ENCODE measurements at regions not wholly inside any gene's neighbourhood (a gene's known extent, or its start where the extent isn't known, plus 50 kb on each side); places are given as distances from the start of the nearest gene placed in this dataset.
A peak's percentile ranks its signal among the peaks of the same experiment; 100 is the strongest.
"Not testable (repeated sequence)": the region's sequence is repeated elsewhere in the genome, so short reads cannot be mapped to it uniquely, and the experiment has no call there.

- H3K4me3 ChIP-seq (ENCODE audit: low read depth, low read length): no peak overlapping the region
- TF ChIP-seq CTCF (IDR thresholded peaks at IDR 0.05; ENCODE audit: low read depth, low read length) (no peak), MAX (IDR thresholded peaks at IDR 0.05; ENCODE audit: low read depth, low read length) (no peak), POLR2A (IDR thresholded peaks at IDR 0.05; ENCODE audit: extremely low read depth, insufficient read length) (no peak), MYC (IDR thresholded peaks at IDR 0.05; ENCODE audit: low read depth, low read length) (no peak)
These were observed 303.0 kb upstream of the STAC start for GRCh38 chr3:36077320-36077719.

GRCh38 chr3:36082958-36083357, 297.3 kb upstream of the STAC start:
- not testable (repeated sequence) for DNase-seq (ENCODE audit: low read depth); H3K4me3 ChIP-seq (ENCODE audit: low read depth, low read length)

More at GRCh38 chr3:36077320-36077719, 303.0 kb upstream of the STAC start:
- no peak for DNase-seq (ENCODE audit: low read depth)

GRCh38 chr3:36095238-36095637, 285.1 kb upstream of the STAC start:
- no peak for DNase-seq (ENCODE audit: low read depth)

GRCh38 chr3:36097209-36097608, 283.1 kb upstream of the STAC start:
- DNase-seq (ENCODE audit: low read depth): no peak
- TF ChIP-seq MYC (IDR thresholded peaks at IDR 0.05; ENCODE audit: low read depth, low read length): no peak
- no peak for TF ChIP-seq CTCF (IDR thresholded peaks at IDR 0.05; ENCODE audit: low read depth, low read length)
- TF ChIP-seq POLR2A (IDR thresholded peaks at IDR 0.05; ENCODE audit: extremely low read depth, insufficient read length): no peak
- H3K4me3 ChIP-seq (ENCODE audit: low read depth, low read length): no peak overlapping the region

More at GRCh38 chr3:36095238-36095637, 285.1 kb upstream of the STAC start:
- TF ChIP-seq MAX (IDR thresholded peaks at IDR 0.05; ENCODE audit: low read depth, low read length) (no peak), CTCF (IDR thresholded peaks at IDR 0.05; ENCODE audit: low read depth, low read length) (no peak)
- no peak overlapping the region for H3K4me3 ChIP-seq (ENCODE audit: low read depth, low read length)

- TF ChIP-seq MYC (IDR thresholded peaks at IDR 0.05; ENCODE audit: low read depth, low read length) (no peak), POLR2A (IDR thresholded peaks at IDR 0.05; ENCODE audit: extremely low read depth, insufficient read length) (no peak), CTCF (IDR thresholded peaks at IDR 0.05; ENCODE audit: low read depth, low read length) (no peak), MAX (IDR thresholded peaks at IDR 0.05; ENCODE audit: low read depth, low read length) (no peak)
- no peak overlapping the region for H3K4me3 ChIP-seq (ENCODE audit: low read depth, low read length)
- DNase-seq (ENCODE audit: low read depth): no peak
These were observed 266.0 kb upstream of the STAC start for GRCh38 chr3:36114353-36114752.

GRCh38 chr3:36124118-36124796, 256.0 kb upstream of the STAC start:
- H3K4me3 ChIP-seq (ENCODE audit: low read depth, low read length): no peak overlapping the region
- peak; percentile 9 for DNase-seq (ENCODE audit: low read depth)
- no peak for TF ChIP-seq MYC (IDR thresholded peaks at IDR 0.05; ENCODE audit: low read depth, low read length)
- TF ChIP-seq POLR2A (IDR thresholded peaks at IDR 0.05; ENCODE audit: extremely low read depth, insufficient read length): no peak
- TF ChIP-seq MAX (IDR thresholded peaks at IDR 0.05; ENCODE audit: low read depth, low read length): no peak
- TF ChIP-seq CTCF (IDR thresholded peaks at IDR 0.05; ENCODE audit: low read depth, low read length): no peak
